H1 (cell line): ENCODE measurements at regions not wholly inside any gene's neighbourhood (a gene's known extent, or its start where the extent isn't known, plus 50 kb on each side); places are given as distances from the start of the nearest gene placed in this dataset.

ENCODE experiments used
- CTCF ChIA-PET: fragments of 300-600 bp; sonication (Branson Sonifier 250); formaldehyde crosslinking; loops from one replicate; lab custom pipeline; 2021; ENCODE audit not compliant: partially characterized antibody; lab: Charles Lee
- POLR2A ChIA-PET: fragments of 300-600 bp; sonication (Branson Sonifier 250); formaldehyde crosslinking; loops from one replicate; lab custom pipeline; 2021; ENCODE audit warnings: inconsistent platforms; ENCODE audit not compliant: partially characterized antibody; lab: Charles Lee
- DNase-seq, 2 experiments: peaks; one replicate each; pipeline versions ENCODE4 v3.0.0 to v3.0.0-alpha.2; 2010 to 2022; ENCODE audit warnings: low spot score in 2 of 2, low read depth in 1 of 2, mixed read lengths in 1 of 2
- FAIRE-seq: peaks from 2 replicates; lab custom pipeline; 2011; peaks lifted over from hg19 to GRCh38; lab: Jason Lieb, UNC
- H2AFZ ChIP-seq: 2 replicates; pipeline ENCODE4 v1.8.1; 2012; ENCODE audit warnings: low read length, inconsistent platforms
- H2AK5ac ChIP-seq: 2 replicates; pipeline ENCODE4 v1.6.1; 2013; ENCODE audit warnings: low read depth, low read length
- H2BK120ac ChIP-seq: replicated peaks from 2 replicates; pipeline ENCODE3; 2013; ENCODE audit warnings: low read depth, low read length, inconsistent platforms
- H2BK12ac ChIP-seq: 2 replicates; pipeline ENCODE4 v1.6.1; 2013; ENCODE audit warnings: low read depth, low read length
- H2BK15ac ChIP-seq: 2 replicates; pipeline ENCODE4 v1.6.1; 2013; ENCODE audit warnings: low read length
- H2BK20ac ChIP-seq: 2 replicates; pipeline ENCODE4 v1.6.1; 2013; ENCODE audit warnings: low read length
- H2BK5ac ChIP-seq: 2 replicates; pipeline ENCODE4 v1.6.1; 2013; ENCODE audit warnings: low read depth, low read length
- H3K14ac ChIP-seq: 2 replicates; pipeline ENCODE4 v1.6.1; 2013; ENCODE audit warnings: inconsistent platforms; ENCODE audit not compliant: insufficient read length
- H3K18ac ChIP-seq: 2 replicates; pipeline ENCODE4 v1.6.1; 2013; ENCODE audit warnings: low read length; ENCODE audit errors: extremely low read depth
- H3K23ac ChIP-seq: 2 replicates; pipeline ENCODE4 v1.6.1; 2013; ENCODE audit warnings: inconsistent platforms; ENCODE audit not compliant: insufficient read length
- H3K23me2 ChIP-seq: 2 replicates; pipeline ENCODE4 v1.6.1; 2013; ENCODE audit warnings: low read depth, low read length
- H3K27ac ChIP-seq: 2 replicates; pipeline ENCODE4 v1.6.1; 2011; ENCODE audit warnings: low read depth, low read length, inconsistent platforms
- H3K27me3 ChIP-seq, 4 experiments: replicated peaks in 1 of 4; 1 replicate in 1 of 4; 2 replicates in 3 of 4; pipeline versions ENCODE4 v1.6.1 to v1.8.1; 2011 to 2013; ENCODE audit warnings: low read length in 3 of 4, mild to moderate bottlenecking in 3 of 4, inconsistent platforms in 2 of 4, mixed read lengths in 2 of 4, moderate library complexity in 1 of 4; ENCODE audit not compliant: control insufficient read depth in 3 of 4, insufficient read depth in 3 of 4; ENCODE audit errors: extremely low read depth in 1 of 4
- H3K36me3 ChIP-seq, 4 experiments: 2 replicates each; pipeline versions ENCODE4 v1.6.1 to v1.8.1; 2011 to 2013; ENCODE audit warnings: mild to moderate bottlenecking in 4 of 4, low read length in 3 of 4, moderate library complexity in 2 of 4, control low read depth in 1 of 4, inconsistent platforms in 1 of 4; ENCODE audit not compliant: insufficient read depth in 4 of 4, control insufficient read depth in 2 of 4
- H3K4ac ChIP-seq: replicated peaks from 2 replicates; pipeline ENCODE3; 2013; ENCODE audit warnings: low read length, low read depth, mixed read lengths, inconsistent platforms; ENCODE audit not compliant: insufficient read length
- H3K4me1 ChIP-seq, 4 experiments: replicated peaks in 1 of 4; 1 replicate in 1 of 4; 2 replicates in 3 of 4; pipeline versions ENCODE4 v1.6.1 to v1.8.1; 2011 to 2013; ENCODE audit warnings: low read length in 3 of 4, inconsistent platforms in 2 of 4, mixed read lengths in 1 of 4; ENCODE audit not compliant: insufficient read depth in 4 of 4, control insufficient read depth in 3 of 4
- H3K4me2 ChIP-seq, 2 experiments: 2 replicates each; pipeline versions ENCODE4 v1.6.1 to v1.8.1; 2011 to 2013; ENCODE audit warnings: low read depth in 2 of 2, low read length in 2 of 2, control low read depth in 1 of 2, inconsistent platforms in 1 of 2, mild to moderate bottlenecking in 1 of 2; ENCODE audit not compliant: insufficient read depth in 1 of 2
- H3K4me3 ChIP-seq, 4 experiments: fragments of 200-600, 300-600 bp in 1 of 4; sonication (generic), shearing (Covaris generic), sonication (Bioruptor Twin) in 1 of 4; 2 replicates each; pipeline versions ENCODE4 v1.5.1 to v1.8.1; 2011 to 2016; ENCODE audit warnings: low read length in 4 of 4, low read depth in 3 of 4, control low read depth in 2 of 4, inconsistent platforms in 2 of 4, mild to moderate bottlenecking in 2 of 4, mixed read lengths in 1 of 4, moderate library complexity in 1 of 4; ENCODE audit not compliant: insufficient read depth in 2 of 4; ENCODE audit errors: extremely low read depth in 1 of 4
- H3K56ac ChIP-seq: replicated peaks from 2 replicates; pipeline ENCODE3; 2013; ENCODE audit warnings: low read depth, mild to moderate bottlenecking, mixed read lengths, low read length, inconsistent platforms; ENCODE audit not compliant: insufficient read length
- H3K79me1 ChIP-seq: 2 replicates; pipeline ENCODE4 v1.6.1; 2013; ENCODE audit warnings: low read depth, low read length, control low read depth
- H3K79me2 ChIP-seq, 2 experiments: 2 replicates each; pipeline versions ENCODE4 v1.6.1 to v1.8.1; 2012 to 2013; ENCODE audit warnings: low read length in 2 of 2, mild to moderate bottlenecking in 2 of 2, inconsistent platforms in 1 of 2; ENCODE audit not compliant: insufficient read depth in 2 of 2, control insufficient read depth in 1 of 2
- H3K9ac ChIP-seq, 4 experiments: replicated peaks in 1 of 4; 1 replicate in 1 of 4; 2 replicates in 3 of 4; pipeline versions ENCODE4 v1.6.1 to v1.8.1; 2011 to 2013; ENCODE audit warnings: low read depth in 3 of 4, low read length in 3 of 4, control low read depth in 2 of 4, mild to moderate bottlenecking in 2 of 4, moderate library complexity in 2 of 4, inconsistent platforms in 1 of 4; ENCODE audit errors: extremely low read depth in 1 of 4
- H3K9me3 ChIP-seq, 2 experiments: 2 replicates each; pipeline versions ENCODE4 v1.6.1 to v1.8.1; 2012 to 2013; ENCODE audit warnings: mild to moderate bottlenecking in 2 of 2, moderate library complexity in 2 of 2, control low read depth in 1 of 2, inconsistent platforms in 1 of 2, low read depth in 1 of 2, low read length in 1 of 2, mixed read lengths in 1 of 2; ENCODE audit not compliant: insufficient read depth in 2 of 2
- H4K20me1 ChIP-seq, 2 experiments: replicated peaks in 1 of 2; 2 replicates each; pipeline versions ENCODE3 to v1.8.1; 2011 to 2013; ENCODE audit warnings: inconsistent platforms in 2 of 2, low read length in 2 of 2, mild to moderate bottlenecking in 1 of 2; ENCODE audit not compliant: insufficient read depth in 2 of 2, control insufficient read depth in 1 of 2
- H4K5ac ChIP-seq: 2 replicates; pipeline ENCODE4 v1.6.1; 2013; ENCODE audit warnings: low read length, low read depth, mixed read lengths, inconsistent platforms; ENCODE audit not compliant: insufficient read length
- H4K8ac ChIP-seq: 2 replicates; pipeline ENCODE4 v1.8.0; 2013; ENCODE audit warnings: mild to moderate bottlenecking, moderate library complexity, low read length, inconsistent platforms; ENCODE audit not compliant: insufficient read depth; ENCODE audit errors: extremely low read depth
- H4K91ac ChIP-seq: replicated peaks from 2 replicates; pipeline ENCODE3; 2013; ENCODE audit warnings: low read length, mixed read lengths, inconsistent platforms; ENCODE audit not compliant: insufficient read length
- BACH1 ChIP-seq: IDR thresholded peaks from 2 replicates; pipeline ENCODE4 v1.6.1; 2012; ENCODE audit warnings: low read length, improper control_type of control experiment
- RBBP5 ChIP-seq: IDR thresholded peaks from 2 replicates; pipeline ENCODE4 v1.7.1; 2012; ENCODE audit warnings: low read depth, mild to moderate bottlenecking, inconsistent platforms, low read length, moderate library complexity, borderline replicate concordance
- TBP ChIP-seq: IDR thresholded peaks from 2 replicates; pipeline ENCODE4 v1.6.1; 2011; ENCODE audit warnings: low read depth, low read length, improper control_type of control experiment
- TEAD4 ChIP-seq: IDR thresholded peaks from 2 replicates; pipeline ENCODE4 v1.6.1; 2012; ENCODE audit warnings: low read depth, low read length, inconsistent platforms, mixed read lengths
- WGBS, 2 experiments: shearing (Covaris generic) in 1 of 2; methylation state at CpG; one replicate each; pipeline versions ENCODE4 v1.1.6 to v1.1.7; 2013 to 2015; ENCODE audit warnings: low lambda C conversion rate in 2 of 2, mixed read lengths in 2 of 2, inconsistent platforms in 1 of 2, low coverage in 1 of 2, missing lambda C conversion rate in 1 of 2; ENCODE audit not compliant: insufficient replicate concordance in 2 of 2, insufficient coverage in 1 of 2, insufficient read length in 1 of 2; ENCODE audit errors: extremely low coverage in 1 of 2, missing lambda C conversion rate in 1 of 2; 5-methylcytosine and 5-hydroxymethylcytosine counted together
- TF ChIP-seq, protein P1 (sequence below): IDR thresholded peaks from 2 replicates; pipeline ENCODE4 v1.6.1; 2011; ENCODE audit warnings: low read length, improper control_type of control experiment

DNA sequence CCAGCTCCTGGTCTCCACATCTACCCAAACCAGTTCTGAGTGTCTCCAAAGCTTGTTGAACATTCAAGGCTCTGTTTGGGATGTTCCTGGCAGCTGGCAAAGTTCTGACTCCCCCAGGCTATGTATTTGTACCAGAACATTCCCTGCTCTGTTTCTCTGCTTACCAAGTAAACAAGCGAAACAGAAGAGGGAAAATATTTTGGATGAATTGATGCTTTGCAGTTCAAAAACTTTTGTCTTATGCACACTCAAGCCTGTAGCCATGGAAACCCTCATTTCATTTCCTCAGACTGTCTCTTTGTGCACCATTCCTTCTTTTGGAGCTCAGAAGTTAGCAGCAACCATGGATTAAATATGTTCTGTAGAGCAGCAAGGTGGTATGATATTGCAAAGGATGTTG is 145.8 kb downstream of the ACTL7B start:
- Histone ChIP-seq H2BK120ac (no peak overlapping the region), H4K20me1 (no peaks in the 10 kb centered on the region), H3K18ac (no peak overlapping the region), H3K9ac (no peak overlapping the region), H3K23ac (no peak overlapping the region), H2BK15ac (no peak overlapping the region), H3K27ac (no peak overlapping the region), H3K23me2 (no peaks in the 10 kb centered on the region), H2BK5ac (no peak overlapping the region), H3K4me2 (no peak overlapping the region)
- POLR2A ChIA-PET, result no interaction called here
- no peak for FAIRE-seq
- 94% methylated on average over 1 of the region's 1 CpG; no CpG with 5 or more reads in 1 of the 2 experiments for WGBS, 2 experiments
- TF ChIP-seq TEAD4, result no peak
- TF ChIP-seq RBBP5, result no peak
- TF ChIP-seq BACH1, result no peak
- TF ChIP-seq TBP, result no peak
- TF ChIP-seq, protein P1, sequence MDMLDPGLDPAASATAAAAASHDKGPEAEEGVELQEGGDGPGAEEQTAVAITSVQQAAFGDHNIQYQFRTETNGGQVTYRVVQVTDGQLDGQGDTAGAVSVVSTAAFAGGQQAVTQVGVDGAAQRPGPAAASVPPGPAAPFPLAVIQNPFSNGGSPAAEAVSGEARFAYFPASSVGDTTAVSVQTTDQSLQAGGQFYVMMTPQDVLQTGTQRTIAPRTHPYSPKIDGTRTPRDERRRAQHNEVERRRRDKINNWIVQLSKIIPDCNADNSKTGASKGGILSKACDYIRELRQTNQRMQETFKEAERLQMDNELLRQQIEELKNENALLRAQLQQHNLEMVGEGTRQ, result no peak
- TF ChIP-seq, all 59 proteins: peak for 0
- Histone ChIP-seq H3K9me3 (peaks cover 0 to 2% of the 10 kb centered on the region in 2 experiments; a peak in 1 of 4 replicates), H3K14ac (no peak overlapping the region), H2BK20ac (no peak overlapping the region), H2AFZ (no peak overlapping the region), H3K4me1 (no peaks in the 10 kb centered on the region), H3K79me2 (no peaks in the 10 kb centered on the region), H4K8ac (no peak overlapping the region), H3K36me3 (no peaks in the 10 kb centered on the region; a peak in 1 of 8 replicates), H3K27me3 (no peaks in the 10 kb centered on the region; a peak in 1 of 7 replicates), H4K91ac (no peak overlapping the region), H2BK12ac (no peak overlapping the region), H3K4me3 (no peak overlapping the region), H4K5ac (no peak overlapping the region), H3K4ac (no peak overlapping the region), H3K56ac (no peak overlapping the region), H2AK5ac (no peak overlapping the region), H3K79me1 (no peaks in the 10 kb centered on the region)
- no peak for DNase-seq
- CTCF ChIA-PET, result interaction anchor here (1.5 kb wide), 1 partner anchor 39 kb away, joined by 3 read pairs; no protein-coding TSS in a partner anchor
